HG03064 (cell line): ENCODE measurements at regions not wholly inside any gene's neighbourhood (a gene's known extent, or its start where the extent isn't known, plus 50 kb on each side); places are given as distances from the start of the nearest gene placed in this dataset.

Experiments
- ATAC-seq: cut with Tn5 transposase; IDR thresholded peaks from one replicate; pipeline ENCODE4 v1.9.1; 2021; ENCODE audit warnings: low read depth; ENCODE audit not compliant: unreplicated experiment

GRCh38 chr7:108684629-108685028, 115.0 kb downstream of the DNAJB9 start:
- ATAC-seq = no peak

DNA sequence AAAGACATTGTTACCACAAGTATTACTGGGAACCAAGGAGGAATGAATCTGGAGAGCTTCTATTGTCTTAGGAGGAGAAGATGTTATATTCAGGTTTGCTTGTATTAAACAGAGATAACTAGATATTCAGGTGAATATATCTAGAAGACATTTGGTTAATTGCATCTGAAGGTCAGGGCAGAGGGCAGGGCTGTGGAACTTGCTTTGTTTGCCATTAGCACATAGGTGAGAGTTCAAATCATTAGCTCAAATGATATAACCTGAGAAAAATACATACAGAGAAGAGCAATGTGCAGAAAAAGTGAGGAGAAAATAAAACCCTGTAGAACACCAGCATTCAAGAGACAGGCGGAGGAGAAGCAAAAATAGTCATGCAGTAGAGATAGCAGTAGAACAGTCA, 116.8 kb downstream of the DNAJB9 start:
- ATAC-seq = no peak

GRCh38 chr7:108697254-108697653, 127.6 kb downstream of the DNAJB9 start:
- no peak for ATAC-seq

DNA sequence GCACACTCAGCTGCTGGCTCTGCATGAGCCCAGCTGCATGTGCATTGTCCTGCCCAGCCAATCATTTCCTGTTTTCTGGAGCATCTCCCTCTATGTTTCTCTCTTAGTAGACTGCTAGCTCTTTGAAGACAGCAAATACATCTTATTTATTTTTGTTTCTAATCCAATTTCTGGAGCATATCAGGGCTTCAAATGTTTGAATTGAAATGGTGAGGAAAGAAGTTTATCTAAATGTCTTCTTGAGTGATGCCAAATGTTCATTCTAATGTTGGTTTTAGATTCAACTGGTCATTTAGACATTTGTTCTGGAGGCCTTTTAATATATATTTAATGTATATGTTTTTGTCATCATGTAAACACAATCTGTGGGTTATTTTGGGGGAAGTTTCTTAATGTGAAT, 141.9 kb downstream of the DNAJB9 start:
- ATAC-seq = no peak

DNA sequence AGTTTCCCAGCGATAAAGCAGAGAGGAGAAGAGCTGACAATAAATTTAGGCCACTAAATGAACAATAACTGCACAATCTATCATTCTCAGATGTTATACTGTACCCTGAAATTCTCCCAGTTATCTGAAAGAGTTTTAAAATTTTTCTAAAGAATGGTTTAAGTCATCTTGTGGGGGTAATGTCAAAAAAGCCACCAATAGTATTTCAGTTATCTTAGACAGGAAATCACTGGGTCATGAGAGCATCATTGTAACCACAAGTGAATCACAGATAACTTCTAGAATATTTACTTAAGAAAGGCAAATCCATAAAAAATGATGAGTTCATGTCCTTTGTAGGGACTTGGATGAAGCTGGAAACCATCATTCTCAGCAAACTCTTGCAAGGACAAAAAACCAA, 147.1 kb downstream of the DNAJB9 start:
- no peak for ATAC-seq

- ATAC-seq = no peak
These were observed 148.1 kb downstream of the DNAJB9 start for GRCh38 chr7:108717781-108718180.

- no peak for ATAC-seq
These were observed 150.0 kb downstream of the DNAJB9 start for GRCh38 chr7:108719631-108720030.

DNA sequence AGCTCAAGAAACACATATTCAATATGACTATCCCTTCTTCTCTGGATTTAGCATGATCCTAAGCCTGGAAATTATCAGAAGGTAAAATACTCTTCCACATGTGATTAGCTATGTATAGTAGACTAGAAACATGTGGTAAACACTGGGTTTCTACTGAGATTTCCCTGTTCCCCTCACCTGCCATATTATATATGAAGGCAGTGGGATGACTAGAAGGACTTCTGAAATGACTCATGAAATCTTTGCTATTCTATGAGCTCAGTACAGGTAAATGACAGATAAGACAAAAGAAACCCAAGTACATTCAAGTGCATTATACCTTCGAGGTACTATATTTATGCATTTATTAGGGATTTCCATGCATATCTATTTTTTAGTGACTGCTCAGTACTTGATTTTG, 152.9 kb downstream of the DNAJB9 start:
- ATAC-seq = no peak

GRCh38 chr7:108723381-108723814, 153.7 kb downstream of the DNAJB9 start:
- ATAC-seq = no peak

GRCh38 chr7:108724251-108725100, 154.8 kb downstream of the DNAJB9 start:
- no peak for ATAC-seq

- ATAC-seq = no peak
These were observed 166.1 kb downstream of the DNAJB9 start for GRCh38 chr7:108735814-108736213.

DNA sequence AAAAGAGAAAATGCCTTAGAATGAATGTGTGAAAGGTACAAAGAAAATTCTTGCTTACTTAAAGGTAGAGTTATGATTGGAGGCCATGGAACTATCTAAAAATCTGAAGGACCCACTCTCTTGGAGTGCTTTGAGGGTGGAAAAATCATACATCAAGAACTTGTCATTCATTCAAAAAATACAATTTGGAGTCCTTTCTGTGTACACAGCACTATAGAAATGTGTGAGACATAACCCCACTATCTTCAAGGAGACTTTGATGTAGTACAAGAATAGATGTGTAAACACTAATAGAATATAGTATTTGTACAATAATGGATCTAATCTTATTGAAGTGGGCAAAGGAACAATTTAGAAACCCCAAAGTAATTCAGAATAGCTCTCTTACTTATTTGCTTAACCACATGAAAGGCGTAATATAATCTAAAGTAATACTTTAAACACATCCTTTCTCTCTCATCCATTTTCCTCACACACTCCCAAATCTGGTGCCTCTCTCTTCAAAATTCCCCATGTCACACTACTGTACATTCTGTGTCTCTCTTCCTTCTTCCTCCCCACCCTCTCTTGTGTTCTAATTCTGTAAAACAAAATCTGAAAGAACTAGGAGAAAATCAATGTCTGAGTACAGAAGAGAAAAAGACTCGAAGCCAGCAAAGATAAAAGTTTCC, 166.7 kb downstream of the DNAJB9 start:
- ATAC-seq = no peak

GRCh38 chr7:108770981-108771745, 201.5 kb downstream of the DNAJB9 start:
- no peak for ATAC-seq

- no peak for ATAC-seq
These were observed 202.2 kb downstream of the DNAJB9 start for GRCh38 chr7:108771853-108772252.

DNA sequence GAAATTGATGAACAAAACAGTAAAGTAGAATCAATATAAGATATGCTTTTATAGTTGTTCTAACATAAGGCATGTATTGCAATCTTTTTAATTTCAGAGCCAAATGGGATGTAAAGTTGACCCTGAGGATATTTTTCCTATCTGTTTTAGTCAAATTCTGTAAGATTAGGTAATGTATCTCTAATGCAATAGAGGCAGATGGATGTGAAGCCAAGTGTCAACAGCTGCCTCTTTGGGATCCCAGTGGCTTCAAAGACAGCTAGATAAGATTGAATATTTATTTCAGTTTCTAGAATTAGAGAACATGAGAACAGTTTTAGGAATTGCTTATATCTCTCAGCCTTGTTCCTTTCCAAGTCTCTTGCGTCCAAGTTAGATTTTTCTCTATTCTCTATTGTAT, 208.3 kb downstream of the DNAJB9 start:
- no peak for ATAC-seq

DNA sequence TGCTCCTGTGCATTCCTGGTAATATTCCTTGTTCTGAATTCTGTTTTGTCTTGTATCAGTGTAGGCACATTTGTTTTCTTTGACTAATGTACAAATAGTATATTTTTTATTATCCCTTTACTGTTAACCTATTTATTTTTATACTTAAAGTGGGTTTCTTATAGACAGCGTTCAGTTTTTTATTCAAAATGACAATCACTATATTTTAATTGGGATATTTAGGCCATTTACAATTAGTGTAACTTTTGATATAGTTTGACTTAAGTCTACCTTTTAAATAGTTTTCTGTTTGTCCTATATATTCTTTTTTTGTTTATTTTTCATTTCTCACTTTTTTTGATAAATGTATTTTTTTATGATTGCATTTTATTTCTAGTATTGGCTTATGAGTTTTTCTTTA, 219.8 kb downstream of the DNAJB9 start:
- no peak for ATAC-seq

GRCh38 chr7:108794466-108794865, 224.8 kb downstream of the DNAJB9 start:
- ATAC-seq = no peak

DNA sequence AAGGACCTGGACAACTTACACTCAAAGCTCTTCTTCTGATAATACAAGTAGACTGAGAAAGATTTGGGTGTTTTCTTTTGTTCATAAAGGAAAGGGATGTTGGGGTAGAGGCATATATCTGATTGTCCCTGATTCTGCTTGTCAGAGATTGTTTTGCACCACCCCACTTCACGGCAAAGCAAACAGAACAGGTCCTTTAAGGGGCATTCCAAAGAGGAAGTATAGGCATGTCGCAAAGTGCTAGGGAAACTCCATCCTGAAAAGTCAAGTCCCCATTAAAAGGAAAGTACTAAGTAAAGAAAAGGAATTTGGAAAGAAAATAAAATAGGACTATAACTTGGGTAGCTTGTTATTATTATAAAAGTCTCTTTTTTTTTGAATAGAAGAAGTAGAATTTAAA, 233.0 kb downstream of the DNAJB9 start:
- ATAC-seq = no peak

- ATAC-seq = no peak
These were observed 236.2 kb downstream of the DNAJB9 start for GRCh38 chr7:108805808-108806397.

GRCh38 chr7:108808549-108809266, 239.0 kb downstream of the DNAJB9 start:
- no peak for ATAC-seq
